H1 (cell line): ENCODE measurements at regions not wholly inside any gene's neighbourhood (a gene's known extent, or its start where the extent isn't known, plus 50 kb on each side); places are given as distances from the start of the nearest gene placed in this dataset.

Experiments
- CTCF ChIA-PET: fragments of 300-600 bp; sonication (Branson Sonifier 250); formaldehyde crosslinking; loops from one replicate; lab custom pipeline; 2021; ENCODE audit not compliant: partially characterized antibody; lab: Charles Lee
- POLR2A ChIA-PET: fragments of 300-600 bp; sonication (Branson Sonifier 250); formaldehyde crosslinking; loops from one replicate; lab custom pipeline; 2021; ENCODE audit warnings: inconsistent platforms; ENCODE audit not compliant: partially characterized antibody; lab: Charles Lee
- DNase-seq, 2 experiments: peaks; one replicate each; pipeline versions ENCODE4 v3.0.0 to v3.0.0-alpha.2; 2010 to 2022; ENCODE audit warnings: low spot score in 2 of 2, low read depth in 1 of 2, mixed read lengths in 1 of 2
- FAIRE-seq: peaks from 2 replicates; lab custom pipeline; 2011; peaks lifted over from hg19 to GRCh38; lab: Jason Lieb, UNC
- H2AFZ ChIP-seq: 2 replicates; pipeline ENCODE4 v1.8.1; 2012; ENCODE audit warnings: low read length, inconsistent platforms
- H2AK5ac ChIP-seq: 2 replicates; pipeline ENCODE4 v1.6.1; 2013; ENCODE audit warnings: low read depth, low read length
- H2BK120ac ChIP-seq: replicated peaks from 2 replicates; pipeline ENCODE3; 2013; ENCODE audit warnings: low read depth, low read length, inconsistent platforms
- H2BK12ac ChIP-seq: 2 replicates; pipeline ENCODE4 v1.6.1; 2013; ENCODE audit warnings: low read depth, low read length
- H2BK15ac ChIP-seq: 2 replicates; pipeline ENCODE4 v1.6.1; 2013; ENCODE audit warnings: low read length
- H2BK20ac ChIP-seq: 2 replicates; pipeline ENCODE4 v1.6.1; 2013; ENCODE audit warnings: low read length
- H2BK5ac ChIP-seq: 2 replicates; pipeline ENCODE4 v1.6.1; 2013; ENCODE audit warnings: low read depth, low read length
- H3K14ac ChIP-seq: 2 replicates; pipeline ENCODE4 v1.6.1; 2013; ENCODE audit warnings: inconsistent platforms; ENCODE audit not compliant: insufficient read length
- H3K18ac ChIP-seq: 2 replicates; pipeline ENCODE4 v1.6.1; 2013; ENCODE audit warnings: low read length; ENCODE audit errors: extremely low read depth
- H3K23ac ChIP-seq: 2 replicates; pipeline ENCODE4 v1.6.1; 2013; ENCODE audit warnings: inconsistent platforms; ENCODE audit not compliant: insufficient read length
- H3K23me2 ChIP-seq: 2 replicates; pipeline ENCODE4 v1.6.1; 2013; ENCODE audit warnings: low read depth, low read length
- H3K27ac ChIP-seq: 2 replicates; pipeline ENCODE4 v1.6.1; 2011; ENCODE audit warnings: low read depth, low read length, inconsistent platforms
- H3K27me3 ChIP-seq, 4 experiments: replicated peaks in 1 of 4; 1 replicate in 1 of 4; 2 replicates in 3 of 4; pipeline versions ENCODE4 v1.6.1 to v1.8.1; 2011 to 2013; ENCODE audit warnings: low read length in 3 of 4, mild to moderate bottlenecking in 3 of 4, inconsistent platforms in 2 of 4, mixed read lengths in 2 of 4, moderate library complexity in 1 of 4; ENCODE audit not compliant: control insufficient read depth in 3 of 4, insufficient read depth in 3 of 4; ENCODE audit errors: extremely low read depth in 1 of 4
- H3K36me3 ChIP-seq, 4 experiments: 2 replicates each; pipeline versions ENCODE4 v1.6.1 to v1.8.1; 2011 to 2013; ENCODE audit warnings: mild to moderate bottlenecking in 4 of 4, low read length in 3 of 4, moderate library complexity in 2 of 4, control low read depth in 1 of 4, inconsistent platforms in 1 of 4; ENCODE audit not compliant: insufficient read depth in 4 of 4, control insufficient read depth in 2 of 4
- H3K4ac ChIP-seq: replicated peaks from 2 replicates; pipeline ENCODE3; 2013; ENCODE audit warnings: low read length, low read depth, mixed read lengths, inconsistent platforms; ENCODE audit not compliant: insufficient read length
- H3K4me1 ChIP-seq, 4 experiments: replicated peaks in 1 of 4; 1 replicate in 1 of 4; 2 replicates in 3 of 4; pipeline versions ENCODE4 v1.6.1 to v1.8.1; 2011 to 2013; ENCODE audit warnings: low read length in 3 of 4, inconsistent platforms in 2 of 4, mixed read lengths in 1 of 4; ENCODE audit not compliant: insufficient read depth in 4 of 4, control insufficient read depth in 3 of 4
- H3K4me2 ChIP-seq, 2 experiments: 2 replicates each; pipeline versions ENCODE4 v1.6.1 to v1.8.1; 2011 to 2013; ENCODE audit warnings: low read depth in 2 of 2, low read length in 2 of 2, control low read depth in 1 of 2, inconsistent platforms in 1 of 2, mild to moderate bottlenecking in 1 of 2; ENCODE audit not compliant: insufficient read depth in 1 of 2
- H3K4me3 ChIP-seq, 4 experiments: fragments of 200-600, 300-600 bp in 1 of 4; sonication (generic), shearing (Covaris generic), sonication (Bioruptor Twin) in 1 of 4; 2 replicates each; pipeline versions ENCODE4 v1.5.1 to v1.8.1; 2011 to 2016; ENCODE audit warnings: low read length in 4 of 4, low read depth in 3 of 4, control low read depth in 2 of 4, inconsistent platforms in 2 of 4, mild to moderate bottlenecking in 2 of 4, mixed read lengths in 1 of 4, moderate library complexity in 1 of 4; ENCODE audit not compliant: insufficient read depth in 2 of 4; ENCODE audit errors: extremely low read depth in 1 of 4
- H3K56ac ChIP-seq: replicated peaks from 2 replicates; pipeline ENCODE3; 2013; ENCODE audit warnings: low read depth, mild to moderate bottlenecking, mixed read lengths, low read length, inconsistent platforms; ENCODE audit not compliant: insufficient read length
- H3K79me1 ChIP-seq: 2 replicates; pipeline ENCODE4 v1.6.1; 2013; ENCODE audit warnings: low read depth, low read length, control low read depth
- H3K79me2 ChIP-seq, 2 experiments: 2 replicates each; pipeline versions ENCODE4 v1.6.1 to v1.8.1; 2012 to 2013; ENCODE audit warnings: low read length in 2 of 2, mild to moderate bottlenecking in 2 of 2, inconsistent platforms in 1 of 2; ENCODE audit not compliant: insufficient read depth in 2 of 2, control insufficient read depth in 1 of 2
- H3K9ac ChIP-seq, 4 experiments: replicated peaks in 1 of 4; 1 replicate in 1 of 4; 2 replicates in 3 of 4; pipeline versions ENCODE4 v1.6.1 to v1.8.1; 2011 to 2013; ENCODE audit warnings: low read depth in 3 of 4, low read length in 3 of 4, control low read depth in 2 of 4, mild to moderate bottlenecking in 2 of 4, moderate library complexity in 2 of 4, inconsistent platforms in 1 of 4; ENCODE audit errors: extremely low read depth in 1 of 4
- H3K9me3 ChIP-seq, 2 experiments: 2 replicates each; pipeline versions ENCODE4 v1.6.1 to v1.8.1; 2012 to 2013; ENCODE audit warnings: mild to moderate bottlenecking in 2 of 2, moderate library complexity in 2 of 2, control low read depth in 1 of 2, inconsistent platforms in 1 of 2, low read depth in 1 of 2, low read length in 1 of 2, mixed read lengths in 1 of 2; ENCODE audit not compliant: insufficient read depth in 2 of 2
- H4K20me1 ChIP-seq, 2 experiments: replicated peaks in 1 of 2; 2 replicates each; pipeline versions ENCODE3 to v1.8.1; 2011 to 2013; ENCODE audit warnings: inconsistent platforms in 2 of 2, low read length in 2 of 2, mild to moderate bottlenecking in 1 of 2; ENCODE audit not compliant: insufficient read depth in 2 of 2, control insufficient read depth in 1 of 2
- H4K5ac ChIP-seq: 2 replicates; pipeline ENCODE4 v1.6.1; 2013; ENCODE audit warnings: low read length, low read depth, mixed read lengths, inconsistent platforms; ENCODE audit not compliant: insufficient read length
- H4K8ac ChIP-seq: 2 replicates; pipeline ENCODE4 v1.8.0; 2013; ENCODE audit warnings: mild to moderate bottlenecking, moderate library complexity, low read length, inconsistent platforms; ENCODE audit not compliant: insufficient read depth; ENCODE audit errors: extremely low read depth
- H4K91ac ChIP-seq: replicated peaks from 2 replicates; pipeline ENCODE3; 2013; ENCODE audit warnings: low read length, mixed read lengths, inconsistent platforms; ENCODE audit not compliant: insufficient read length
- ASH2L ChIP-seq: fragments of 200-600, 300-600 bp; sonication (generic); IDR thresholded peaks from one replicate; pipeline ENCODE4 v1.7.1; 2017; ENCODE audit warnings: low read length
- BACH1 ChIP-seq: IDR thresholded peaks from 2 replicates; pipeline ENCODE4 v1.6.1; 2012; ENCODE audit warnings: low read length, improper control_type of control experiment
- CBX5 ChIP-seq: fragments of 300-800, 300-1000 bp; sonication (generic); IDR thresholded peaks from 2 replicates; pipeline ENCODE4 v1.7.1; 2016; ENCODE audit warnings: antibody characterized with exemption, low read length, low read depth
- E2F6 ChIP-seq: IDR thresholded peaks from 2 replicates; pipeline ENCODE4 v1.6.1; 2012; ENCODE audit warnings: inconsistent platforms
- EGR1 ChIP-seq: IDR thresholded peaks from 2 replicates; pipeline ENCODE4 v1.6.1; 2011; ENCODE audit warnings: low read depth, low read length, borderline replicate concordance
- HDAC6 ChIP-seq: IDR thresholded peaks from one replicate; pipeline ENCODE4 v1.7.1; 2012; ENCODE audit warnings: low read depth, mild to moderate bottlenecking, inconsistent platforms, low read length, moderate library complexity
- KDM1A ChIP-seq: fragments of 200-600, 300-600 bp; sonication (generic); IDR thresholded peaks from 2 replicates; pipeline ENCODE4 v1.7.1; 2016; ENCODE audit warnings: mild to moderate bottlenecking, low read length, borderline replicate concordance
- KDM4A ChIP-seq: IDR thresholded peaks from one replicate; pipeline ENCODE4 v1.7.1; 2012; ENCODE audit warnings: low read depth, mild to moderate bottlenecking, moderate library complexity, low read length, inconsistent platforms; ENCODE audit not compliant: severe bottlenecking
- MAFK ChIP-seq: IDR thresholded peaks from 2 replicates; pipeline ENCODE4 v1.6.1; 2012; ENCODE audit warnings: low read depth, mild to moderate bottlenecking, improper control_type of control experiment, low read length
- NANOG ChIP-seq: IDR thresholded peaks from 2 replicates; pipeline ENCODE4 v1.6.1; 2011; ENCODE audit warnings: low read length, low read depth, mild to moderate bottlenecking, inconsistent platforms; ENCODE audit not compliant: insufficient read depth, poor library complexity, severe bottlenecking
- PHF8 ChIP-seq: fragments of 200-600 bp; sonication (generic); conservative IDR thresholded peaks from 2 replicates; pipeline ENCODE4 v1.7.1; 2012; ENCODE audit warnings: low read depth, mild to moderate bottlenecking, inconsistent platforms, low read length, moderate library complexity
- RBBP5 ChIP-seq: IDR thresholded peaks from 2 replicates; pipeline ENCODE4 v1.7.1; 2012; ENCODE audit warnings: low read depth, mild to moderate bottlenecking, inconsistent platforms, low read length, moderate library complexity, borderline replicate concordance
- TEAD4 ChIP-seq: IDR thresholded peaks from 2 replicates; pipeline ENCODE4 v1.6.1; 2012; ENCODE audit warnings: low read depth, low read length, inconsistent platforms, mixed read lengths
- WGBS, 2 experiments: shearing (Covaris generic) in 1 of 2; methylation state at CpG; one replicate each; pipeline versions ENCODE4 v1.1.6 to v1.1.7; 2013 to 2015; ENCODE audit warnings: low lambda C conversion rate in 2 of 2, mixed read lengths in 2 of 2, inconsistent platforms in 1 of 2, low coverage in 1 of 2, missing lambda C conversion rate in 1 of 2; ENCODE audit not compliant: insufficient replicate concordance in 2 of 2, insufficient coverage in 1 of 2, insufficient read length in 1 of 2; ENCODE audit errors: extremely low coverage in 1 of 2, missing lambda C conversion rate in 1 of 2; 5-methylcytosine and 5-hydroxymethylcytosine counted together
- TF ChIP-seq, protein P1 (sequence below): IDR thresholded peaks from 2 replicates; pipeline ENCODE4 v1.6.1; 2012; ENCODE audit warnings: inconsistent platforms

DNA sequence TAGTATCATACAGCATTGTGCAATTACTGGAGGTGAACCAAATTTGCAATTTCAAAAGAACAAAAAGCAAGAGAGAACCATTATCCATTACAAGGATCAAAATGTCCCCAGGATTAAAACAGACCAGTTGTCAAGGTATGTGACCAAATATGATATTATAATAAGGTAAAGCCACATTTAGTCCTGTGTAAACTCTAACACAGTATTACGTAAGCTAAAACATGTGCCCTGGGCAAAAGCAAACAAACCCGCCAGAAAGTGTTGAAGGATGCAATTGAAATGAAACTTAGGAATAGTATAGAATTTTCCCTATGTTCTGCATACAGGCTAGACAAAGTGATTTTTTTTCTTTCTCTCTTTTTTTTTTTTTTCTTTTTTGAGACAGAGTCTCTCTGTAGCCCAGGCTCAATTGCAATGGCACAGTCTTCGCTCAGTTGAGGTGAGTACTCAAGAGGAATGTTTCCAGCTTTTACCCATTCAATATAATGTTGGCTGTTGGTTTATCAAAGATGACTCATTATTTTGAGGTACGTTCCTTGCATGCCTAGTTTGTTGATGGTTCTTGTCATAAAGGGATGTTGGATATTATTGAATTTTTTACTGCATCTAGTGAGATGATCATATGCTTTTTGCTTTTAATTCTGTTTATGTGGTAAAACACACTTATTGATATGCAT, 137.1 kb upstream of the FOXG1 start:
- Histone ChIP-seq H3K9ac (no peak overlapping the region), H3K79me2 (no peaks in the 10 kb centered on the region)
- no peak for FAIRE-seq
- TF ChIP-seq CBX5 (no peak), HDAC6 (no peak), KDM4A (no peak), E2F6 (no peak), TEAD4 (no peak), NANOG (no peak), KDM1A (no peak), PHF8 (no peak), EGR1 (no peak), RBBP5 (no peak), BACH1 (no peak), MAFK (no peak), ASH2L (no peak)
- TF ChIP-seq, protein P1, sequence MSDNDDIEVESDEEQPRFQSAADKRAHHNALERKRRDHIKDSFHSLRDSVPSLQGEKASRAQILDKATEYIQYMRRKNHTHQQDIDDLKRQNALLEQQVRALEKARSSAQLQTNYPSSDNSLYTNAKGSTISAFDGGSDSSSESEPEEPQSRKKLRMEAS: no peak

More for the DNA sequence above, 137.1 kb upstream of the FOXG1 start:
- Histone ChIP-seq H3K4me2 (no peak overlapping the region), H2AK5ac (no peak overlapping the region), H3K14ac (no peak overlapping the region), H4K5ac (no peak overlapping the region), H3K4me1 (no peaks in the 10 kb centered on the region), H3K36me3 (no peaks in the 10 kb centered on the region), H3K4me3 (no peak overlapping the region), H3K18ac (no peak overlapping the region), H3K56ac (no peak overlapping the region), H3K4ac (no peak overlapping the region), H3K79me1 (no peaks in the 10 kb centered on the region), H3K27me3 (no peaks in the 10 kb centered on the region), H2BK5ac (no peak overlapping the region), H2BK120ac (no peak overlapping the region), H4K8ac (no peak overlapping the region), H3K9me3 (no peaks in the 10 kb centered on the region), H2AFZ (no peak overlapping the region), H3K23ac (no peak overlapping the region), H4K91ac (no peak overlapping the region), H4K20me1 (no peaks in the 10 kb centered on the region), H3K27ac (no peak overlapping the region), H3K23me2 (no peaks in the 10 kb centered on the region), H2BK12ac (no peak overlapping the region), H2BK20ac (no peak overlapping the region), H2BK15ac (no peak overlapping the region)
- CTCF ChIA-PET: no interaction called here
- DNase-seq: no peak
- WGBS, 2 experiments: 91% methylated on average over 4 of the region's 4 CpGs; no CpG with 5 or more reads in 1 of the 2 experiments
- POLR2A ChIA-PET: no interaction called here
